Stomach (tissue), 8 donors: ENCODE measurements at regions not wholly inside any gene's neighbourhood (a gene's known extent, or its start where the extent isn't known, plus 50 kb on each side); places are given as distances from the start of the nearest gene placed in this dataset.

ENCODE experiments used
- DNase-seq, 2 donors: peaks; one replicate each; pipeline versions ENCODE4 v3.0.0 to v3.0.0-alpha.2; 2013 to 2019
- H3K27ac ChIP-seq, 5 donors: fragments of 200-600 bp in 4 of 5; sonication (generic) in 4 of 5; one replicate each; pipeline ENCODE4 v1.5.1; 2013 to 2019; ENCODE audit warnings: mild to moderate bottlenecking in 1 of 5, moderate library complexity in 1 of 5
- H3K27me3 ChIP-seq, 3 donors: fragments of 200-600 bp; sonication (generic); one replicate each; pipeline ENCODE4 v1.5.1; 2017 to 2019; ENCODE audit warnings: mixed run types in 1 of 3
- H3K36me3 ChIP-seq, 4 donors: fragments of 200-600 bp; sonication (generic); 1 replicate in 3 of 4; 2 replicates in 1 of 4; pipeline ENCODE4 v1.5.1; 2016 to 2019
- H3K4me1 ChIP-seq, 4 donors: fragments of 200-600 bp; sonication (generic); one replicate each; pipeline ENCODE4 v1.5.1; 2016 to 2019
- H3K4me3 ChIP-seq, 4 donors: fragments of 200-600 bp; sonication (generic) in 3 of 4; one replicate each; pipeline ENCODE4 v1.5.1; 2016 to 2019; ENCODE audit warnings: mild to moderate bottlenecking in 1 of 4
- H3K9me3 ChIP-seq, 4 donors: fragments of 200-600 bp; sonication (generic); one replicate each; pipeline ENCODE4 v1.5.1; 2016 to 2019
- EP300 ChIP-seq: sonication (generic); formaldehyde crosslinking; IDR thresholded peaks from one replicate; pipeline ENCODE4 v1.6.1; 2017; ENCODE audit warnings: antibody characterized with exemption
- POLR2A ChIP-seq, 4 donors: fragments of 450-650 bp; IDR thresholded peaks; one replicate each; pipeline ENCODE4 v1.6.1; 2016; ENCODE audit warnings: antibody characterized with exemption in 4 of 4, control low read depth in 2 of 4, mild to moderate bottlenecking in 1 of 4, moderate library complexity in 1 of 4
- POLR2AphosphoS5 ChIP-seq, 3 donors: sonication (generic); formaldehyde crosslinking; IDR thresholded peaks; one replicate each; pipeline ENCODE4 v1.6.1; 2016; ENCODE audit warnings: antibody characterized with exemption in 3 of 3
- WGBS, 5 donors: extraction: QIAGEN DNeasy Blood & Tissue Kit in 3 of 5; methylation state at CpG; one replicate each; pipeline versions ENCODE4 v1.1.5 to v1.1.7; 2013 to 2018; 5-methylcytosine and 5-hydroxymethylcytosine counted together
- intact Hi-C: fragments of 100-400 bp; cut with DNase I; formaldehyde crosslinking; loops from one replicate; pipeline ENCODE4 v1.15.1; 2023; ENCODE audit warnings: low total_unique reads
- TF ChIP-seq, protein P1 (sequence below), 7 experiments: fragments of 450-650 bp in 4 of 7; fragments of 200-600 bp in 3 of 7; sonication (generic) in 3 of 7; IDR thresholded peaks; one replicate each; pipeline ENCODE4 v1.5.1; 2016 to 2019; ENCODE audit warnings: antibody characterized with exemption in 7 of 7, control low read depth in 2 of 7, mild to moderate bottlenecking in 1 of 7
- donor health status: healthy with polysubstance abuse.
- donor health status: Bipolar disorder and iron deficiency.
- donor health status: healthy.

DNA sequence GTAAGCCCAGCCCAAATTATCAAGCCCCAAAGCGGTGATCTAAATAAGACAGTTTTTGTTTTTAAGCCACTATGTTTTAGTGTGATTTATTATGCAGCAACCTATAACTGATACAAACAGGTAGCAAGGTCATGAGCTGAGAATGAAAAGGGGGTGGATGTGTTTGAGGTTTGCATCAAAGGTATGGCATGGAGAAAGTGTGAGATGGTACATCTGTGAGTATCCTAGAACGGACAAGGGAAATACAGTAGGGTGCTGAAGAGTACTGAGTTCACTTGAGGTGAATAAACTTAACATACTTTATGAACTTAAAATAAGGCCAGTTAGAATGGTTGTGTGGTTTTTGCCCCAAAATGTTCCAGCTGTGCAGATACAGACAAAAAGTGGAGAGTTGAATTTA is 286.0 kb upstream of the B3GALT2 start:
- no peak overlapping the region for H3K27ac ChIP-seq
- H3K27me3 ChIP-seq, result no peaks in the 10 kb centered on the region
- TF ChIP-seq EP300 (no peak), POLR2AphosphoS5 (IDR thresholded peaks at IDR 0.05) (no peak), POLR2A (IDR thresholded peaks at IDR 0.05) (no peak)
- TF ChIP-seq, protein P1, sequence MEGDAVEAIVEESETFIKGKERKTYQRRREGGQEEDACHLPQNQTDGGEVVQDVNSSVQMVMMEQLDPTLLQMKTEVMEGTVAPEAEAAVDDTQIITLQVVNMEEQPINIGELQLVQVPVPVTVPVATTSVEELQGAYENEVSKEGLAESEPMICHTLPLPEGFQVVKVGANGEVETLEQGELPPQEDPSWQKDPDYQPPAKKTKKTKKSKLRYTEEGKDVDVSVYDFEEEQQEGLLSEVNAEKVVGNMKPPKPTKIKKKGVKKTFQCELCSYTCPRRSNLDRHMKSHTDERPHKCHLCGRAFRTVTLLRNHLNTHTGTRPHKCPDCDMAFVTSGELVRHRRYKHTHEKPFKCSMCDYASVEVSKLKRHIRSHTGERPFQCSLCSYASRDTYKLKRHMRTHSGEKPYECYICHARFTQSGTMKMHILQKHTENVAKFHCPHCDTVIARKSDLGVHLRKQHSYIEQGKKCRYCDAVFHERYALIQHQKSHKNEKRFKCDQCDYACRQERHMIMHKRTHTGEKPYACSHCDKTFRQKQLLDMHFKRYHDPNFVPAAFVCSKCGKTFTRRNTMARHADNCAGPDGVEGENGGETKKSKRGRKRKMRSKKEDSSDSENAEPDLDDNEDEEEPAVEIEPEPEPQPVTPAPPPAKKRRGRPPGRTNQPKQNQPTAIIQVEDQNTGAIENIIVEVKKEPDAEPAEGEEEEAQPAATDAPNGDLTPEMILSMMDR (IDR thresholded peaks at IDR 0.05), result no peak
- H3K36me3 ChIP-seq, result no peaks in the 10 kb centered on the region
- DNase-seq, result no peak
- no peaks in the 10 kb centered on the region for H3K4me1 ChIP-seq
- 92 to 98% (median 94%) methylated on average over 2 of the region's 2 CpGs for WGBS, 5 donors
- intact Hi-C loops, result no loop called here
- H3K9me3 ChIP-seq, result no peaks in the 10 kb centered on the region
- H3K4me3 ChIP-seq, result no peak overlapping the region

DNA sequence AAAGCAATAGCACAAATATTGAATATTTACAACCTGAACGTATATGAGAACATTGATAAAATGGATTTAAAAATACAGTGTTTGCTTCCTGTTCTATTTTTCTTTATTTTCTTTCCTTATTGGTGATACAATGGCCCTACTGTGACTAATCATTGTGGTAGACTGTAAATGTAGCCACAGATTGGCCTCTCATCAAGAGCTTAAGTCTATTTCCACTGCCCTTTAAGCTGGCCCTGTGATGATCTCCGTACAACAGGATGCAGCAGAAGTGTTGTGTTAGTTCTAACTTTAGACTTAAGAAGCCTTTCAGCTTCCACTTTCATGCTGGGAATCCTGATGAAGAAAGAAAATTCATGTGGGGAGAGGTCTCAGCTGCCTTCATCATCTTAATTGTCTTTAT is 285.6 kb upstream of the B3GALT2 start:
- no peak for TF ChIP-seq EP300
- no peak for TF ChIP-seq POLR2A (IDR thresholded peaks at IDR 0.05)
- TF ChIP-seq, protein P1 (IDR thresholded peaks at IDR 0.05), result no peak
- TF ChIP-seq POLR2AphosphoS5 (IDR thresholded peaks at IDR 0.05), result no peak
- intact Hi-C loops, result no loop called here
- Histone ChIP-seq H3K27ac (no peak overlapping the region), H3K4me3 (no peak overlapping the region), H3K4me1 (no peaks in the 10 kb centered on the region), H3K27me3 (no peaks in the 10 kb centered on the region), H3K9me3 (no peaks in the 10 kb centered on the region), H3K36me3 (no peaks in the 10 kb centered on the region)
- 47 to 71% (median 70%) methylated on average over 2 of the region's 2 CpGs for WGBS, 5 donors
- no peak for DNase-seq

DNA sequence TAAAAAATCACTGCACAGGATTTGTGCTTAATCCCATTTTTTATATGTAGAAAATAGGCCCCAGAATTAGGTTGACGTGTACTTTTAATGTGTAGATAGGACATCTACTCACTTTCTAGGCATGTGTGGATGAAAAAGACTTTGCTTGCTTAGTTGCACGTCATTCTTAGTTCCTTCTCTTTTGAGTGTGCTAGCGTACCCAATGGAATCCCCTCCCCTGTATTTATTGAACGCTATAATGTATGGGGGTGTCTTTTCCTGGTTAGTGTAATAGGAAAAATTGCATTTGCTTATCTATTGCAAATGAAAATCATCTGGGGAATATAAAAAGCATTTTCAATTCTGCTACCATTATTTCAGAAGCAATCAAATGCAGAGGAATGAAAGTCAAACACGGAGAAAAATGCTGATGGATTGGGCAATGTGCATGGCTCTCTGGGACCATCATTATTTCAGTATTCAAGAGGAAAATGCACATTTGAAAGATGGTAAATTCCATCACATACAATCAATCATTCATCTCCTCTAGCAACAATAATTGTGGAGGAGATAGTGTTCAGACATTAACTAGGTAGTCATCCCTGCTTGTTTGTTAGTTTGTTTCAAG is 277.0 kb upstream of the B3GALT2 start:
- TF ChIP-seq POLR2AphosphoS5 (IDR thresholded peaks at IDR 0.05), result no peak
- TF ChIP-seq, protein P1 (IDR thresholded peaks at IDR 0.05), result no peak
- no peak for TF ChIP-seq EP300
- no peak for TF ChIP-seq POLR2A (IDR thresholded peaks at IDR 0.05)
- intact Hi-C loops, result no loop called here
- Histone ChIP-seq H3K4me1 (peaks cover 0 to 4% (median 0%) of the 10 kb centered on the region in 4 donors), H3K9me3 (no peaks in the 10 kb centered on the region), H3K36me3 (no peaks in the 10 kb centered on the region), H3K27ac (peak overlapping the region in 1 of 5 donors; percentile 20), H3K27me3 (no peaks in the 10 kb centered on the region), H3K4me3 (no peak overlapping the region)
- WGBS, 5 donors, result 76 to 84% (median 81%) methylated on average over 5 of the region's 5 CpGs
- DNase-seq, result no peak

DNA sequence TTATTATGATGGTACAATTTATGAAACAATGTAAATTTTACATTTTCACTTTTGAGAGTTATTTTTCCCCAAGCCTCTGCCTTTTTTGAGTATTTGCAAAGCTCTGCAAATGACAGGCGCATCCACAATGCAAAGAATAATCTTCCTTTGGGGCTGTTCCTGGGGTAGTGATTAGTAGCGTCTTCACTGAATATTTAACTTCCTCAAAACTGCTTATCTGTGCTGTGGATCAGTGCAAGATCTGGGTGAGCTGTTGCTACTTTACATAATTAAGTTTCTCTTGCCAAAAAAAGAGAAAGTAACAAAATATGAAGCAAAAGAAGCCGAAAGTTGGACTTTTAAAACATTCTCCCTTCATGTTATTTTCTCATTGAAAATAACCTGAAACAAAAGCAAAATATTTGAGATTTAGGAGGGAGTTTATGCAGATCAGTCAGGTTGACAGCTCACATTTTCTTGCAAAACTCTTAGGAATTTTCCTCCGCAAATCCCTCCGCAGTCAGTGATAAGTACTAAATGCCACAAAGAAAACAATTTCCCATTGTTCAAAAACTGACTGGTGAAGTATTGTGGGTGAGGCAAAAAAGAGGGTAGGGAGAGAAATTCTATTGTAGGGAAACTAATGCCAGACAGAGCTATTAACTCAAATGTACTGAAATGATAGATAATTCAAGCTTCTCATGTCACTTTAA is 276.4 kb upstream of the B3GALT2 start:
- WGBS, 5 donors, result 43 to 53% (median 50%) methylated on average over 5 of the region's 5 CpGs
- peak overlapping the region in 1 of 5 donors; percentile 20 for H3K27ac ChIP-seq
- intact Hi-C loops, result no loop called here
- DNase-seq, result peak in 1 of 2 donors; percentile 21
- no peak for TF ChIP-seq POLR2A (IDR thresholded peaks at IDR 0.05)
- TF ChIP-seq EP300, result no peak
- no peak for TF ChIP-seq POLR2AphosphoS5 (IDR thresholded peaks at IDR 0.05)
- TF ChIP-seq, protein P1 (IDR thresholded peaks at IDR 0.05), result no peak
- H3K4me3 ChIP-seq, result no peak overlapping the region
- H3K4me1 ChIP-seq, result peaks cover 0 to 4% (median 0%) of the 10 kb centered on the region in 4 donors
- no peaks in the 10 kb centered on the region for H3K27me3 ChIP-seq
- H3K9me3 ChIP-seq, result no peaks in the 10 kb centered on the region
- no peaks in the 10 kb centered on the region for H3K36me3 ChIP-seq
